OCI-LY1 (cell line): ENCODE measurements at regions not wholly inside any gene's neighbourhood (a gene's known extent, or its start where the extent isn't known, plus 50 kb on each side); places are given as distances from the start of the nearest gene placed in this dataset.

Experiments used
- H2AFZ ChIP-seq: fragments of 200-600 bp; sonication (generic), shearing (Covaris generic); 2 replicates; pipeline ENCODE4 v1.6.0; 2014; ENCODE audit warnings: antibody characterized with exemption, mild to moderate bottlenecking, low read length
- H3F3A ChIP-seq: fragments of 200-600 bp; sonication (generic), shearing (Covaris generic); 2 replicates; pipeline ENCODE4 v1.6.0; 2014; ENCODE audit warnings: mild to moderate bottlenecking, antibody characterized with exemption, low read length, moderate library complexity; ENCODE audit not compliant: insufficient read depth
- H3K27ac ChIP-seq: fragments of 200-600 bp; sonication (generic); 2 replicates; pipeline ENCODE4 v1.5.1; 2014; ENCODE audit warnings: low read length, mixed run types, mild to moderate bottlenecking, low read depth; ENCODE audit not compliant: poor library complexity, severe bottlenecking
- H3K27me3 ChIP-seq: fragments of 200-600 bp; sonication (generic); 2 replicates; pipeline ENCODE4 v1.6.0; 2014; ENCODE audit warnings: antibody characterized with exemption, mild to moderate bottlenecking, low read length, moderate library complexity; ENCODE audit not compliant: insufficient read depth
- H3K36me3 ChIP-seq: fragments of 200-600 bp; sonication (generic); 2 replicates; pipeline ENCODE4 v1.6.1; 2014; ENCODE audit warnings: mild to moderate bottlenecking, antibody characterized with exemption, low read length, moderate library complexity, mixed read lengths; ENCODE audit not compliant: insufficient read depth
- H3K4me1 ChIP-seq: fragments of 200-600 bp; sonication (generic); 2 replicates; pipeline ENCODE4 v1.5.1; 2014; ENCODE audit warnings: mild to moderate bottlenecking, low read length, moderate library complexity; ENCODE audit not compliant: insufficient read depth, severe bottlenecking
- H3K4me2 ChIP-seq: fragments of 200-600 bp; sonication (generic), shearing (Covaris generic); 2 replicates; pipeline ENCODE4 v1.6.1; 2014; ENCODE audit warnings: low read length
- H3K4me3 ChIP-seq: fragments of 200-600 bp; sonication (generic); 2 replicates; pipeline ENCODE4 v1.5.1; 2014; ENCODE audit warnings: low read length, low read depth, mild to moderate bottlenecking, mixed read lengths; ENCODE audit not compliant: poor library complexity, severe bottlenecking
- H3K79me2 ChIP-seq: fragments of 200-600 bp; shearing (Covaris generic); 2 replicates; pipeline ENCODE4 v1.6.1; 2016; ENCODE audit warnings: mixed run types, low read length, mixed read lengths; ENCODE audit not compliant: insufficient read depth
- H3K9ac ChIP-seq: fragments of 200-600 bp; sonication (generic), shearing (Covaris generic); 2 replicates; pipeline ENCODE4 v1.6.1; 2014; ENCODE audit warnings: mild to moderate bottlenecking, low read length, mixed read lengths
- H3K9me2 ChIP-seq: fragments of 200-600 bp; sonication (generic), shearing (Covaris generic); 2 replicates; pipeline ENCODE4 v1.6.1; 2014; ENCODE audit warnings: low read depth, mild to moderate bottlenecking, low read length, mixed read lengths
- H3K9me3 ChIP-seq: fragments of 200-600 bp; shearing (Covaris generic); 2 replicates; pipeline ENCODE4 v1.6.1; 2014; ENCODE audit warnings: low read length, mixed read lengths
- H4K20me1 ChIP-seq: fragments of 200-600 bp; sonication (generic), shearing (Covaris generic); 2 replicates; pipeline ENCODE4 v1.6.0; 2016; ENCODE audit warnings: mild to moderate bottlenecking, low read length; ENCODE audit not compliant: insufficient read depth
- CTCF ChIP-seq: fragments of 200-600 bp; sonication (generic), shearing (Covaris generic); IDR thresholded peaks from 2 replicates; pipeline ENCODE4 v1.5.1; 2017; ENCODE audit warnings: mild to moderate bottlenecking, antibody characterized with exemption, low read length, moderate library complexity, mixed read lengths
- EZH2 ChIP-seq: fragments of 200-600 bp; sonication (generic), shearing (Covaris generic); IDR thresholded peaks from 2 replicates; pipeline ENCODE4 v1.8.0; 2017; ENCODE audit warnings: borderline replicate concordance, mixed run types, mild to moderate bottlenecking, antibody characterized with exemption, low read length, moderate library complexity, mixed read lengths

GRCh38 chr6:138605958-138606357, 106.7 kb upstream of the NHSL1 start:
- H2AFZ ChIP-seq: no peak overlapping the region
- no peaks in the 10 kb centered on the region for H3F3A ChIP-seq
- H3K27me3 ChIP-seq: 0 out of 2 replicates have a peak, but pooled peaks cover 4% of the 10 kb centered on the region
- H3K9ac ChIP-seq: no peak overlapping the region
- H4K20me1 ChIP-seq: no peaks in the 10 kb centered on the region
- H3K4me2 ChIP-seq: no peak overlapping the region
- H3K9me3 ChIP-seq: no peaks in the 10 kb centered on the region
- H3K4me1 ChIP-seq: no peaks in the 10 kb centered on the region
- H3K9me2 ChIP-seq: no peaks in the 10 kb centered on the region
- H3K27ac ChIP-seq: no peak overlapping the region
- no peaks in the 10 kb centered on the region for H3K36me3 ChIP-seq
- H3K79me2 ChIP-seq: no peaks in the 10 kb centered on the region
- no peak overlapping the region for H3K4me3 ChIP-seq
- no peak for TF ChIP-seq CTCF
- no peak for TF ChIP-seq EZH2

GRCh38 chr6:138607478-138608433, 108.5 kb upstream of the NHSL1 start:
- Histone ChIP-seq H3K9me2 (no peaks in the 10 kb centered on the region), H3K36me3 (no peaks in the 10 kb centered on the region), H3K27ac (no peak overlapping the region), H3K27me3 (0 out of 2 replicates have a peak, but pooled peaks cover 4% of the 10 kb centered on the region), H4K20me1 (no peaks in the 10 kb centered on the region), H3K4me1 (no peaks in the 10 kb centered on the region), H3K79me2 (no peaks in the 10 kb centered on the region), H2AFZ (no peak overlapping the region), H3F3A (no peaks in the 10 kb centered on the region), H3K4me2 (no peak overlapping the region), H3K9ac (no peak overlapping the region), H3K9me3 (no peaks in the 10 kb centered on the region), H3K4me3 (no peak overlapping the region)
- no peak for TF ChIP-seq EZH2
- TF ChIP-seq CTCF: no peak

- no peaks in the 10 kb centered on the region for H3K4me1 ChIP-seq
- H2AFZ ChIP-seq: no peak overlapping the region
- H3K36me3 ChIP-seq: no peaks in the 10 kb centered on the region
- no peaks in the 10 kb centered on the region for H3K9me3 ChIP-seq
- H3F3A ChIP-seq: no peaks in the 10 kb centered on the region
- no peaks in the 10 kb centered on the region for H3K79me2 ChIP-seq
- no peaks in the 10 kb centered on the region for H3K9me2 ChIP-seq
- no peak overlapping the region for H3K4me2 ChIP-seq
- no peak for TF ChIP-seq EZH2
- no peak for TF ChIP-seq CTCF
- H3K4me3 ChIP-seq: no peak overlapping the region
- no peak overlapping the region for H3K27ac ChIP-seq
- H3K27me3 ChIP-seq: 0 out of 2 replicates have a peak, but pooled peaks cover 4% of the 10 kb centered on the region
- no peak overlapping the region for H3K9ac ChIP-seq
- H4K20me1 ChIP-seq: no peaks in the 10 kb centered on the region
Observed at GRCh38 chr6:138608896-138609295, 109.6 kb upstream of the NHSL1 start.
